ENCODE measurements at regions not wholly inside any gene's neighbourhood (a gene's known extent, or its start where the extent isn't known, plus 50 kb on each side); places are given as distances from the start of the nearest gene placed in this dataset.

DNA sequence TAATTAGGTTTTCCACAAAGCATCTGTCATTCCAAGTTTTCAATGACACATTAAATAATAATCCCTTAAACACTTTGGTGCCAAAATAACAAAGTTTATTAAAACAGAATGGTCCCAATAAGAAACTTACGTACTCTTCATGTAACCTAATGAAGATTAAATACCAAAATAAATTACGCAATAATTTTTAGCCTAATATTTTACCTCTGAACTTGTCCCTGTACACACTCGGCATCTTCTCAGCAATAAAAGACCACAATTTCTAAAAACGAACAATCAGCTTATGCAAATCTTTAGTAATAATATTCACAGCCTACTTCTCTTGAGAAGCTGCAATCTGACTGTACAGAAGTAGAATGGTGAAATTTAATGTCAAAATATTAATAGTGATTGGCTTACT, 163.6 kb downstream of the ZDHHC21 start:
- TF ChIP-seq, protein P1, sequence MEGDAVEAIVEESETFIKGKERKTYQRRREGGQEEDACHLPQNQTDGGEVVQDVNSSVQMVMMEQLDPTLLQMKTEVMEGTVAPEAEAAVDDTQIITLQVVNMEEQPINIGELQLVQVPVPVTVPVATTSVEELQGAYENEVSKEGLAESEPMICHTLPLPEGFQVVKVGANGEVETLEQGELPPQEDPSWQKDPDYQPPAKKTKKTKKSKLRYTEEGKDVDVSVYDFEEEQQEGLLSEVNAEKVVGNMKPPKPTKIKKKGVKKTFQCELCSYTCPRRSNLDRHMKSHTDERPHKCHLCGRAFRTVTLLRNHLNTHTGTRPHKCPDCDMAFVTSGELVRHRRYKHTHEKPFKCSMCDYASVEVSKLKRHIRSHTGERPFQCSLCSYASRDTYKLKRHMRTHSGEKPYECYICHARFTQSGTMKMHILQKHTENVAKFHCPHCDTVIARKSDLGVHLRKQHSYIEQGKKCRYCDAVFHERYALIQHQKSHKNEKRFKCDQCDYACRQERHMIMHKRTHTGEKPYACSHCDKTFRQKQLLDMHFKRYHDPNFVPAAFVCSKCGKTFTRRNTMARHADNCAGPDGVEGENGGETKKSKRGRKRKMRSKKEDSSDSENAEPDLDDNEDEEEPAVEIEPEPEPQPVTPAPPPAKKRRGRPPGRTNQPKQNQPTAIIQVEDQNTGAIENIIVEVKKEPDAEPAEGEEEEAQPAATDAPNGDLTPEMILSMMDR (IDR thresholded peaks at IDR 0.05 in 4 of 5, conservative IDR thresholded peaks at IDR 0.05 in 1 of 5), result no peak
- TF ChIP-seq POLR2A (IDR thresholded peaks at IDR 0.05), result no peak

All from gastrocnemius medialis (tissue), 4 donors.